H1 (cell line): ENCODE measurements at regions not wholly inside any gene's neighbourhood (a gene's known extent, or its start where the extent isn't known, plus 50 kb on each side); places are given as distances from the start of the nearest gene placed in this dataset.

ENCODE experiments used
- BACH1 ChIP-seq: IDR thresholded peaks from 2 replicates; pipeline ENCODE4 v1.6.1; 2012; ENCODE audit warnings: low read length, improper control_type of control experiment
- CEBPB ChIP-seq: IDR thresholded peaks from 2 replicates; pipeline ENCODE4 v1.6.1; 2012; ENCODE audit warnings: low read depth, low read length
- JUN ChIP-seq: IDR thresholded peaks from 2 replicates; pipeline ENCODE4 v1.6.1; 2011; ENCODE audit warnings: low read depth, mild to moderate bottlenecking, improper control_type of control experiment, low read length
- USF2 ChIP-seq: IDR thresholded peaks from 2 replicates; pipeline ENCODE4 v1.6.1; 2011; ENCODE audit warnings: low read length, improper control_type of control experiment

DNA sequence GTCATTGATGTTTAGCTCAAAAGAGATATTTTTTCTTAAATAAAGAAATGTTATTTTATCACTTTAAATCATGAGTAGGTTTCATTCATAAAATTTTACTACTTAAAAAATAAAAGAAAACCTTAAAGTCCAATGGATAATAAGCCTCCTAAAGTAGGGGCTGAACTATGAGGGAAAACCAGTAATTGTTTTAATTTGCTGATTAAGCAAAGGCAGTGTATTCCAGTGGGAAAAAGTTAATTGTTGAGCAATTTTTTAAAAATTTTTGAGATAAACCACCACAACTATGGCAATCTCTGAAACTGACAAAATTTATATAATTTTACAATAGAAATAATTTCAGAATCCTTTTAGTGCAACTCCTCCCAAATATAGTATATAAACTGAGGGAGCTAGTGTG, 195.0 kb downstream of the FBXO4 start (continued):
- TF ChIP-seq CEBPB (no peak), BACH1 (no peak), JUN (no peak), USF2 (no peak)
